Activated T-cell treated with anti-CD3 and anti-CD28 coated beads for 1 hour (primary cell): ENCODE measurements at regions not wholly inside any gene's neighbourhood (a gene's known extent, or its start where the extent isn't known, plus 50 kb on each side); places are given as distances from the start of the nearest gene placed in this dataset.
"Not testable (repeated sequence)": the region's sequence is repeated elsewhere in the genome, so short reads cannot be mapped to it uniquely, and the experiment has no call there.

Experiments
- DNase-seq: peaks from one replicate; pipeline ENCODE4 v3.0.0-alpha.2; 2020; ENCODE audit warnings: low read depth

DNA sequence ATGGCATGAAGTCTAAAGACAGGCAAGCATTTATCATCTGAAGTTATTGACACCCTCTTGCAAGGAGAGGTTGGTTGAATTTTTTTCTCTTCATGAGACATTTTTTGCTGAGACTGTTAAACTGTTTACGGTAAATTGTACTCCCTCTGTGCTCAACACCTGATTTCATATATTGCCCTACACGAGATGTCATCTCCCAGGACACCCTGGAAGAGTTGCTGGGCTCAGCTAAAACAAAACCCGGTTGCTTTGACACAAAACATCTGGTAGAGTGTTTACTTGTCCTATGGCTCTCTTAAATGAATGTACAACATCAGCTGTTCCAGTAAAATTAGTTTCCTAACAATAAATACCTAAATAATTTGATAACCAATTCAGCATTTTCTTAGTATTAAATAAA lies 533.8 kb downstream of the SOCS6 start:
- no peak for DNase-seq

GRCh38 chr18:70822117-70822516 lies 533.3 kb downstream of the SOCS6 start:
- no peak for DNase-seq

GRCh38 chr18:70808481-70809056 lies 519.7 kb downstream of the SOCS6 start:
- DNase-seq: no peak

DNA sequence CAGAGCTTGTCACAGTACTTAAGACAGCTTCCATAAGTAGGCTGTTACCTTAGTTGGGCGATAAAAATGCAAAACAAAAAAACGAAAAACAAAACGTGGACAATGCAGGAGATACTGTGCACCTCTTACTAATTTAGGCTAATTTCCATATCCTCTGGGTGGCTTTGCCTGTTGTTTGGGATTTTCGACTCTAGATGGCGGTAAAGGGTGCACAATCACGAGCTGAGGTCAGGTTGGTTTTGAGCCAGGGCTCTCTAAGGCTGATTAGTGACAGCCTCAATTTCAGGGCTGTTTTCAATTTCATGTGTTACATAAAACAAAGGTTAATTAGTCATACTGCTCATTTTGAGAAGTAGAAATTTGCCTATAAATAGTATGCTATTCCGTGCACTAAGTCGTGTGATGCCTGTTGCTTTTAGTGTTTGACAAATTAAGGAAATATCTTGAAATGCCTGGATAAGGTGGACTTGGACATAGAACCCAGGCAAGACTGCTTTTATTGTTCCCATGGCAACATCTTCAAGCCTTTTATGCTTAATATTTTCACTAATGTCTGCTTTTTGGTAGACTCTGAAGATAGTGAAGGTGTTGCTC lies 493.1 kb downstream of the SOCS6 start:
- peak; percentile 47 for DNase-seq

DNA sequence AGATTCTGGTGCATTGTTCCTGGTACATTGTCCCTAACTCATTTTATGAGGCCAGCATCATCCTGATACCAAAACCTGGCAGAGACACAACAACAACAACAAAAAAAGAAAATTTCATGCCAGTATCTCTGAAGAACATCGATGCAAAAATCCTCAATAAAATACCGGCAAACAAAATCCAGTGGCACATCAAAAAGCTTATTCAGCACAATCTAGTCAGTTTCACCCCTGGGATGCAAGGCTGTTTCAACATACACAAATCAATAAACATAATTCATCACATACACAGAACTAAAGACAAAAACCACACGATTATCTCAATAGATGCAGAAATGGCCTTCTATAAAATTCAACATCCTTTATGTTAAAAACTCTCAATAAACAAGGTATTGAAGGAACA lies 477.4 kb downstream of the SOCS6 start:
- DNase-seq: not testable (repeated sequence)

GRCh38 chr18:70762812-70763211 lies 474.0 kb downstream of the SOCS6 start:
- no peak for DNase-seq

GRCh38 chr18:70758780-70759179 lies 469.9 kb downstream of the SOCS6 start:
- DNase-seq: no peak

- DNase-seq: no peak
These were observed 465.6 kb downstream of the SOCS6 start for GRCh38 chr18:70754486-70754885.

DNA sequence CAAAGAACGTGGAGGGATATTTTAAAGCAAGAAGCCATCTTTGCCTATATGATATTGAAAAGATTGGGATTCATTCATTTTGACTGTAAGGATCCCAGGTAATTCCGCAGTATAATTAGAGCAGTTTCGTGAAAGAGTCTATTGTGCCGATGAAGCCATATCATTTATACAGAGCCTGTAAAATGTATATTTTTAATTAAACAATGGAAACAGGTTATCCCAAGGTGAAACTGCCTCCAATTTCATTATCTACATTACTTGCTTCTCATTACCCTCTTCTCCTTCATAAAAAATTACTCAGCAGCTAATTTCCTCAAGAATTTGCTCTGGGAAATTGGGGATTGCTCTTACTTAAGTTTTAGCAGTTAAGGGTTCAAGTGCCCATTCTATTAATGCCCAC lies 444.1 kb downstream of the SOCS6 start:
- no peak for DNase-seq

GRCh38 chr18:70732188-70732587 lies 443.3 kb downstream of the SOCS6 start:
- no peak for DNase-seq

- no peak for DNase-seq
These were observed 431.8 kb downstream of the SOCS6 start for GRCh38 chr18:70720607-70721006.

GRCh38 chr18:70709720-70710119 lies 420.9 kb downstream of the SOCS6 start:
- DNase-seq: no peak

DNA sequence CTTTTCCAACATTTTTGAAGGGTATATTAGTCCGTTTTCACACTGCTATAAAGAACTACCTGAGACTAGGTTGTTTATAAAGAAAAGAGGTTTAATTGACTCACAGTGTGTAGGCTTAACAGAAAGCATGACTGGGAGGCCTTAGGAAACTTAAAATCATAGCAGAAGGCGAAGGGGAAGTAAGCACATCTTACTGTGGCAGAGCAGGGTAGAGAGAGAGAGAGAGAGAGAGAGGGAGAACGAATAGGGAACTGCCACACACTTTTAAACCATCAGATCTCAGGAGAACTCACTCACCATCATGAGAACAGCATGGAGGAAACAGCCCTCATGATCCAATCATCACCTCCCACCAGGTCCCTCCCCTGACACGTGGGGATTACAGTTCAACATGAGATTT lies 420.3 kb downstream of the SOCS6 start:
- DNase-seq: no peak

GRCh38 chr18:70705831-70706416 lies 417.1 kb downstream of the SOCS6 start:
- DNase-seq: no peak

DNA sequence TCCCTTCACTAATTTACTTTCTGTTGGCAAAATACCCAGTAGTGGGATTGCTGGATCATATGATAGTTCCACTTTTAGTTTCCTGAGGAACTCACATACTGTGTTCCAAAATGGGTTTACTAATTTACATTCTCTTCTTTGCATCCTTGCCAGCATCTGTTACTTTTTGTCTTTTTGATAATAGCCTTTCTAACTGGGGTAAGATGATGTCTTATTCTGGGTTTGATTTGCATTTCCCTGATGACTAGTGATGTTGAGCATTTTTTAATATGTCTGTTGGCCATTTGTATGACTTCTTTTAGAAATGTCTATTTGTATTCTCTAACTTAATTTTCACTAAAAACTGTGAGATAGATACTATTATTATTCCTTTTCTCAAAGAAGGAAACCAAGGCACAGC lies 411.7 kb downstream of the SOCS6 start:
- no peak for DNase-seq

DNA sequence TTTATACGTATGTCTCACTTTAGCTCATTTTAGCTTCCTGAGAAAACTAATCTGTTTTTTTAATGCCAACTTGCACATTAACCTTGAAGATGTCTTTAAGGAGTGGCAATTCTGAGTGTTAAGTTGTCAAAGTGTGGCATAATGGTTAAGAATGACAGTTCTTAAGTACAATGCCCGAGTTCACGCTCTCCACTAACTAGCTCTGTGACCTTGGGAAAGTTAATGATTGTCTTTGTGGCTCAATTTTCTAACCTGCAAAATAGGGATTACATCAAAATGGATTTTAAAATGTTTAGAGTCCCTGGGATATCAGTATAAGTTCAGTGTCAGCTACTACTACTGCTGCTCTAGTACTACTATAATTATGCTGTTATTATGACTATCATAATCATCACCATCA lies 409.7 kb downstream of the SOCS6 start:
- DNase-seq: no peak

- DNase-seq: no peak
These were observed 404.4 kb downstream of the SOCS6 start for GRCh38 chr18:70693246-70693645.

DNA sequence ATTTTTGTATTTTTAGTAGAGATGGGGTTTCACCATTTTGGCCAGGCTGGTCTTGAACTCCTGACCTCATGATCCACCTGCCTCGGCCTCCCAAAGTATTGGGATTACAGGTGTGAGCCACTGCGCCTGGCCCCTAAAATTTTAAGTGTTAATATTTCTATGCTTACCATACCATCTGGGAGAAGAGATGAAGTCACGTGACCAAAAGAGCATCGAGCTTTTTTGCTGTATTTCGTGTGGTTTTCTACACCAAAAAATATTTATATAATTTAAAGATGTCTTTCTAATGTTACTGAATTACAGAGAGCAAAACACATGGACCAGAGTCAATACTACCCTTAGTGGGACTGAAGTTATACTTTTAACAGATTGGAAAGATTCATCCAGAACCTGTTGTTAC lies 400.9 kb downstream of the SOCS6 start:
- DNase-seq: not testable (repeated sequence)

DNA sequence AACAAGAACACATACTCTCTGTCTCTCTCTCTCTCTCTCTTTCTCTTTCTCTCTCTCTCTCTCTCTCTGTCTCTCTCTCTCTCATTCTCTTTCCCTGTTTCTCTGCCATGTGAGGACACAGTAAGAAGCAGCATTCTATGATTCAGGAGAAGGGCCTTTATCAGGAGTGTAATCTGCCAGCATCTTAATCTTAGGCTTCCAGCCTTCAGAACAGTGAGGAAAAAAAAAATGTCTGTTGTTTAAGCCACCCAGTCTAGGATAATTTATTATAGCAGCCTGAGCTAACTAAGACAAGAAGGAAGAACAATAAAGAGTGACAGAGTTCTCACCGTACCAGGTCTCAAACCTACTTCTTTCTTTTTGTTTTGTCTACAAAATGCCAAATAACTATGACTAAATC lies 399.4 kb downstream of the SOCS6 start:
- DNase-seq: no peak

DNA sequence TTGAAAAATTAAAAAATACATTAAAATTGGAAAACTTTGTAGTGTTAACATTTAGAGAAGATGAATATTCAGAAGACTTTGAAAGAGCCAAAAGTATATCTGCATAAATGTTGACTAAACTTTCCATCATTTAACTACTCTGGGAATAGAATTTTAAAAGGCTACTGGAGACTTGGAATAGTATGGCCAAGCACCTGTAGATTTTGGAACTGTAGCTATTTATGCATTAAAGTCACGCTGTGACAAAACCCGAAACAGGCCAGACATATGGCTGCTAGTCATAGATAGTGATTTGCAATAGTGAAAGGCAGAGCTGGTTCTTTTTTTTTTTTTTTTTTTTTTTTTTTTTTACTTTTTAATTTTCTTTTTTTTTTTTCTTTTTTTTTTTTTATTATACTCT lies 396.0 kb downstream of the SOCS6 start:
- DNase-seq: no peak

DNA sequence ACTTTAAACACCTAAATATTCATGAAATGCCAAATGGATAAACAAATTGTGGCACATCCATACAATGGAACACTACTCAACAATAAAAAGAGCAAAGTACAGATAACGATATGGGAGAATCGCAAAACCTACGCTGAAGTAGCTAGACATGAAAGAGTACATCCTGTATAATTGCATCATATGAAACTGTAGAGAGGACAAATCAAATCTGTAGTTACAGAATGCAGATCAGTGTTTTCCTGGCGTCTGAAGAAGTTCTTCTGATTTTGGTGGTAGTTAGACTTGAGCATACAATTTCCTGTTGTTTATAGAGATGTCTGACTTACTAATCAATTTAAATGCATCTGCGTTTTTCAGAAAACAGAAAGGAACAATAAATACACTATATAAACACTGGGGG lies 394.4 kb downstream of the SOCS6 start:
- no peak for DNase-seq

GRCh38 chr18:70674896-70675295 lies 386.1 kb downstream of the SOCS6 start:
- no peak for DNase-seq

DNA sequence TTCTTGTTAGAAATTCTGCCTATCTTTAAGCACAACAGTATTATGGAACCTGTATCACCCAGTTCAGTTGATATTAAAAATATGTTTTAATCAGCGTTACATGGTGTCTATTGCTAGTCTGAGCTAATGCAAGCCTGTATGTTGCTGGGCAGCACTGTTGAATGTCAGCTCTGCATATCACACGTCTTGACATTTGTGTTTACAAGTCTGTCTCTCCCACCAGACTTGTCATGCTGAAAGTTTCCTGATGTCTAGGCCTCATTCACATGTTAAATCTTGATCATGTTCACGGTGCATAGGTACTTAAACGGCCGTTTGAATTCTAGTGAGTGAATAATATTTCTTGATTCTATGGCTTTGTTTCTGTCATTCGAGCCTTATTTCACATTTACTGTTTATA lies 385.0 kb downstream of the SOCS6 start:
- no peak for DNase-seq

DNA sequence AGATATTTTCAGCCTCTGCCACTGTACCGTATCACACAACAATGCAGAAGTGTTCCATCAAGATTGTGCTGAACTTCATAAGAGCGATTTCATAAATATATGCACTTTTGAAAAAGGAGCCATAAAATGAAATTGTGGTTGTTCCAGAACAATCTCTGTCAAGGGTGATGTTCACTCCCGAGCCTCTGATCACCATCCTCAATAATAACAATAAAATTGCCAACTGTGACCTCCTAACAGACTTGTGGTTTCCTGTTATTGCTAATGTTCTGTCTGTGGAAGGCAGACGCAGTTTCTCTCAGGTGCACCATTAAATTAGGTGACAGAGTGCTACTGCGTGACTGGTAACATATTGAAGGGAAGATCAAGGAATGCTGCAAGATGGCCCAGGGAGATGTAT lies 383.7 kb downstream of the SOCS6 start:
- no peak for DNase-seq
